Bronchial epithelial cell (primary cell): ENCODE measurements at regions not wholly inside any gene's neighbourhood (a gene's known extent, or its start where the extent isn't known, plus 50 kb on each side); places are given as distances from the start of the nearest gene placed in this dataset.
"Not testable (repeated sequence)": the region's sequence is repeated elsewhere in the genome, so short reads cannot be mapped to it uniquely, and the experiment has no call there.

ENCODE experiments used
- DNase-seq: peaks from one replicate; pipeline ENCODE4 v3.0.0-alpha.2; 2010; ENCODE audit warnings: low read depth
- FAIRE-seq: peaks from 2 replicates; lab custom pipeline; 2011; peaks lifted over from hg19 to GRCh38; lab: Jason Lieb, UNC
- H3K27me3 ChIP-seq: 2 replicates; pipeline ENCODE4 v1.5.1; 2011; ENCODE audit warnings: low read length; ENCODE audit not compliant: control insufficient read depth, insufficient read depth
- H3K36me3 ChIP-seq: 2 replicates; pipeline ENCODE4 v1.5.1; 2011; ENCODE audit warnings: low read length; ENCODE audit not compliant: control insufficient read depth, insufficient read depth
- H3K4me3 ChIP-seq: 2 replicates; pipeline ENCODE4 v1.5.1; 2011; ENCODE audit warnings: mild to moderate bottlenecking, low read depth, low read length, control low read depth
- TF ChIP-seq, protein P1 (sequence below): IDR thresholded peaks from 2 replicates; pipeline ENCODE4 v1.5.1; 2011; ENCODE audit warnings: mild to moderate bottlenecking, moderate library complexity, low read length, control low read depth, inconsistent platforms; ENCODE audit not compliant: insufficient read depth, severe bottlenecking

DNA sequence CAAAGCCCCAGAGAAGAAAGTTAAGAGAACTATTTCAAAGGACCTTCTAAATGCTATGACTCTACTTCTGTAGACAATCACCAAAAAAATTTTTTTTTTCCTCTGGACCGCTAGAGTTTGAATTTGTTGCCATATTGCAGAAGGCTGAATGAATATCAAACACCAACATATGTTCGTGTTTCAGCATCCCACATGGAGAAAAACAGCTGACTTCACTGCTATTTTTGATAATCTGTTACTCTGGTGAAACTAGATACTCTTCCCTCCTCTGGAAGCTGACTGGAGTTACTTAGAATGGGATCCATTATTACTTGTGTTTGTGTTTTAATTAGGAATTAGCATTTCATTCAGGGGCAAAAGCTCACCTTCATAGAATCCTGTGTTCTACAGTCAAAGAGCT, 447.0 kb downstream of the AASDHPPT start:
- H3K36me3 ChIP-seq: no peaks in the 10 kb centered on the region
- TF ChIP-seq, protein P1, sequence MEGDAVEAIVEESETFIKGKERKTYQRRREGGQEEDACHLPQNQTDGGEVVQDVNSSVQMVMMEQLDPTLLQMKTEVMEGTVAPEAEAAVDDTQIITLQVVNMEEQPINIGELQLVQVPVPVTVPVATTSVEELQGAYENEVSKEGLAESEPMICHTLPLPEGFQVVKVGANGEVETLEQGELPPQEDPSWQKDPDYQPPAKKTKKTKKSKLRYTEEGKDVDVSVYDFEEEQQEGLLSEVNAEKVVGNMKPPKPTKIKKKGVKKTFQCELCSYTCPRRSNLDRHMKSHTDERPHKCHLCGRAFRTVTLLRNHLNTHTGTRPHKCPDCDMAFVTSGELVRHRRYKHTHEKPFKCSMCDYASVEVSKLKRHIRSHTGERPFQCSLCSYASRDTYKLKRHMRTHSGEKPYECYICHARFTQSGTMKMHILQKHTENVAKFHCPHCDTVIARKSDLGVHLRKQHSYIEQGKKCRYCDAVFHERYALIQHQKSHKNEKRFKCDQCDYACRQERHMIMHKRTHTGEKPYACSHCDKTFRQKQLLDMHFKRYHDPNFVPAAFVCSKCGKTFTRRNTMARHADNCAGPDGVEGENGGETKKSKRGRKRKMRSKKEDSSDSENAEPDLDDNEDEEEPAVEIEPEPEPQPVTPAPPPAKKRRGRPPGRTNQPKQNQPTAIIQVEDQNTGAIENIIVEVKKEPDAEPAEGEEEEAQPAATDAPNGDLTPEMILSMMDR: no peak
- no peaks in the 10 kb centered on the region for H3K27me3 ChIP-seq
- no peak overlapping the region for H3K4me3 ChIP-seq
- DNase-seq: no peak
- FAIRE-seq: no peak

DNA sequence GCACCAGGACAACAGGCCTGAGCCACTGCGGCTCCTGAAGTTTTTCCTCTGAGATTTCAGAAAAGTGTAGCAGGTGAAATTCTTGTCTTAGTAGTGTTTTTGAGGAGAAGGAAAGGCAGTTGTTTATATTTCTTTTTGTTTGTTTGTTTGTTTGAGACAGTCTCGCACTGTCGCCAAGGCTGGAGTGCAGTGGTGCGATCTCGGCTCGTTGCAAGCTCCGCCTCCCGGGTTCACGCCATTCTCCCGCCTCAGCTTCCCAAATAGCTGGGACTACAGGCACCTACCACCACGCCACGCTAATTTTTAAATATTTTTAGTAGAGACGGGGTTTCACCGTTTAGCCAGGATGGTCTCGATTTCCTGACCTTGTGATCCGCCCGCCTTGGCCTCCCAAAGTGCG, 454.2 kb downstream of the AASDHPPT start:
- FAIRE-seq: not testable (repeated sequence)

DNA sequence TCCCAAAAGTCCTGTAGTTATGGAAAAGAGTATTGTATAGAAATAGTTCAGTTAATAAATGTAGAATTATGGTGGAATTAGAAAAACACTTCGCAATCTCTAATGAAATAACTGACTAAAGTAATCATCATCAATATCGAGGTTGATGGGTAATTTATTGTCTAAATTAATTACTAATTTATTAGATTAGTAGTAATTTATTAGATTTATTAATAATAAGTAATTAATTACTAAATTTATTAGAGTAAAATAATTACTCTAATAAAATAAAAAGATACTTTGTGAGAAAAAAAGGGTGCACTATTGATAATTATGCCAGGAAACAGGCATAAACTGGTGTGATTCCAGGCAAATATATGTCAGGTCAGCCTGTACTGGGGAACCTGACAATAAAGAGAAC, 455.6 kb downstream of the AASDHPPT start:
- Histone ChIP-seq H3K36me3 (no peaks in the 10 kb centered on the region), H3K27me3 (no peaks in the 10 kb centered on the region), H3K4me3 (no peak overlapping the region)
- TF ChIP-seq, protein P1: no peak
- no peak for FAIRE-seq
- no peak for DNase-seq

More for the DNA sequence above, 454.2 kb downstream of the AASDHPPT start:
- not testable (repeated sequence) for DNase-seq, H3K27me3 ChIP-seq, H3K36me3 ChIP-seq, H3K4me3 ChIP-seq

DNA sequence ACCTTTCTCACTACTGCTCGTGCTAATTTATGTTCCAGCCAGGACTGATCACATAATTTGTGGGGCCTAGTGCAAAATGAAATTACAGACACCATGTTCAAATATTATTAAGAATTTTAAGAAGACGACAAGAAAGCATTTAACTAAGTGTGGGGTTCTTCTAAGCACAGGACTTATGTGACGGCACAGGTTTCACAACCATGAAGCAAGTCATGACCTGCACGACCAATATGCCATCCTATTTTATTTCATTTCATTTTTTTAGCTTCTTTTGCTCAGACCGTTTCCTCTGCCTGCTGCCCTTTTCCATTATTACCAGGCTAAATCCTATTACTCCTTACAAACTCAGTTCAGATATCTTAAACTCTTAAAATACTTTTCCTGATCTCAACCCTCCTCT, 462.5 kb downstream of the AASDHPPT start:
- TF ChIP-seq, protein P1: no peak
- FAIRE-seq: no peak
- no peaks in the 10 kb centered on the region for H3K27me3 ChIP-seq
- no peak overlapping the region for H3K4me3 ChIP-seq
- no peaks in the 10 kb centered on the region for H3K36me3 ChIP-seq
- DNase-seq: peak; percentile 71

DNA sequence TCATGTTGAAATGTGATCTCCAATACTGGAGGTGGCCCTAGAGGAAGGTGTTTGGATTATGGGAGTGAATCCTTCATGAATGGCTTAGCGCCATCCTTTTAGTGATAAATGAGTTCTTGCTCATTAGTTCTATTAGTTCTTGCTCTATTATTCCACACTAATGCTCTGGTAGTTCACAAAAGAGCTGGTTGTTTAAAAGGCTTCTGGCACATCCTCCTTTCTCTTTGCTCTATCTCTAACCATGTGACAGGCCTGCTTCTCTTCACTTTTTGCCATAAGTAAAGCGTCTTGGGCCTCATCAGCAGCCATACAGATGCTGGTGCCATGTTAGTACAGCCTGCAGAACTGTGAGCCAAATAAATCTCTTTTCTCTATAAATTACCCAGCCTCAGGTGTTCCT, 469.9 kb downstream of the GUCY1A2 start:
- FAIRE-seq: no peak
- H3K27me3 ChIP-seq: no peaks in the 10 kb centered on the region
- H3K36me3 ChIP-seq: no peaks in the 10 kb centered on the region
- no peak for DNase-seq
- H3K4me3 ChIP-seq: no peak overlapping the region
- TF ChIP-seq, protein P1: no peak

DNA sequence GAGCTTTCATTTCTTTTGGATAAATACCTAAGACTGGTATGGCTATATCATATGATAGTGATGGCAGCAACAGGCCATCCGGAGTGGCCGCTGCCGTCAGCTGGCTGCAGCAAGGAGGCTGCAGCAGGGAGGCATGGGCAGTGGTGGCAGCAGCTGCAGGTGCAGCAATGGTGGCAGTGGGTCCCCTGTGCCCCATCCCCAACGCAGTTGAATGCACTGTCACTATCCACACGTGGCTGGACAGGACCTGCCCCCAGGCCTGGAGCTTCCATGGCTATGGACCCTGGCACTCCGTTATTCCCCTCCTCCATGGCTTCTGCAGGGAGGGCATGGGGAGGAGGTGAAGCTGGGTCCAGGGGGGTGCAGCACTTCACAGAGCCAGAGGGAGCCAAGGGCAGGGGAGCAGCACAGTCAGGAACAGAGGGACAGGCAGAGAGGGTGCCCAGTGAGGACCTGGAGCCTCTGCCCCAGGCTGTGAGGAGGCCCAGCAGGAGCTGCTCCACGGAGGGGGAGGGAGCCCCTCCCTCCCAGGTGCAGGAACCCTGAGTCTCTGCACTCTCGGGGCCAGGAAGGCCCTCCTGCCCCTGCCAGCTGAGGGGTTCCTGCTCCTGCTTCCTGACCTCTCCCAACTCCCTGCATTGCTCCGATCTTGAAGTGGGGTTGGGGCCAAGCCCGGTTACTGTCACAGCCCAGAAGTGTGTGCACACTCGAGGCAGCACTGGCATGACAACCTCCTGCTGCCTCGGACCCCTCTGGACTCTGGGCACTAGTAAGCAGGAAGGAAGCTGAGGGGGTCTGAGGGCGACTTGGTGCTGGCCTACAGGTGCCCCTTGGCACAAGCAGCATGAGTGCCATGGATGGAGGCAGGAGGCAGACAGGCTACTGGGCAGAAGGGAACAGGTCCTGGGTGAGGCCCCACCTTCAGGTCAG, 466.3 kb downstream of the GUCY1A2 start:
- TF ChIP-seq, protein P1: no peak
- no peaks in the 10 kb centered on the region for H3K36me3 ChIP-seq

More for the DNA sequence above, 466.3 kb downstream of the GUCY1A2 start:
- DNase-seq: no peak
- FAIRE-seq: no peak
- no peaks in the 10 kb centered on the region for H3K27me3 ChIP-seq
- H3K4me3 ChIP-seq: no peak overlapping the region
